ENCODE measurements at regions not wholly inside any gene's neighbourhood (a gene's known extent, or its start where the extent isn't known, plus 50 kb on each side); places are given as distances from the start of the nearest gene placed in this dataset.

DNA sequence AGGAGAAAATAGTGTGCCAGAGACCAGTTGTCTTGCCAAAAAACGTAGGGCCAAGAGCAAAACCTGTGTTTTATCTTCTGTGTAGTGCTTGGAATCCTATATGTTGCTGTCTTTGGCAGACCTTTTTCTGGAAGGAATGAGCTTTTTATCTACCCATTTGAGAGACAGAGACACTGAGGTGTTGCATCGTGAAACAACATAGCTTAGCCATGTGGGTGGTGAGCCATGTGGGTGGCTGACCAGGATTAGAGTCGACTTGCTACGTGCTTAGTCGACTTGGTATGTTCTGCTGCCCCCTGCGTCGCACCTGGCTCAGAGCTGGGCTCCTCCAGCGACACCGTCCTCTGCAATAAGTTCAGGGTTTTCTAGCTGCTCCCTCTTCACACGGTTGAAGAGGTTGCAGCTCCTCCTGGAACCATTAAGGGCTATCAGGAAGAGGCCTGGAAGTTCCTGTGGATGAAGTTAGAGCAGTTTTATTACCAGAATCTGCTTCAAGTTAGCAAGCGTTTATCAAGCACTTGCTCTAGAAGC, 175.8 kb downstream of the SH2D4B start (continued):
- TF ChIP-seq, protein P1, sequence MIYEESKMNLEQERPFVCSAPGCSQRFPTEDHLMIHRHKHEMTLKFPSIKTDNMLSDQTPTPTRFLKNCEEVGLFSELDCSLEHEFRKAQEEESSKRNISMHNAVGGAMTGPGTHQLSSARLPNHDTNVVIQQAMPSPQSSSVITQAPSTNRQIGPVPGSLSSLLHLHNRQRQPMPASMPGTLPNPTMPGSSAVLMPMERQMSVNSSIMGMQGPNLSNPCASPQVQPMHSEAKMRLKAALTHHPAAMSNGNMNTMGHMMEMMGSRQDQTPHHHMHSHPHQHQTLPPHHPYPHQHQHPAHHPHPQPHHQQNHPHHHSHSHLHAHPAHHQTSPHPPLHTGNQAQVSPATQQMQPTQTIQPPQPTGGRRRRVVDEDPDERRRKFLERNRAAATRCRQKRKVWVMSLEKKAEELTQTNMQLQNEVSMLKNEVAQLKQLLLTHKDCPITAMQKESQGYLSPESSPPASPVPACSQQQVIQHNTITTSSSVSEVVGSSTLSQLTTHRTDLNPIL (CRISPR knock-in tag; IDR thresholded peaks at IDR 0.05; ENCODE audit: low read depth), result no peak

DNA sequence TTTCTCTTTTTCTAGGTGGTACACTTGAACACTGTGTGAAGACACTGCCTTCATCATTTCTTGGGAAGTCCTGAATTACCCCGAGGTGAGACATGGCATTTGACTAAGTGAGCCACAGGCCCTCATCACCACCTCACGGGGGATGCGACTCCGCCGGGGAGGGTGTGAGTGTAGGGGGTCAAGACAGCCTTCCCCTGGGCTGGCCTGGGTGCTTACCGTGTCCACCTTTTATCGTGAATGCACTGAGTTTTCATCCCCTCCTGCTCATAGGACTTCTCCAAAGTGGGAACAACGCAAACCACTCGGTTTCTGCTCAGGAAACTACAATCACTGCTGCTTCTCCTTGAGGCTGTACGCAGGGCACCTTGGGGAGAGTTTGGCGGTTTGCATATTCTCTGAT, 176.9 kb downstream of the SH2D4B start:
- TF ChIP-seq GLIS3 (CRISPR knock-in tag; IDR thresholded peaks at IDR 0.05) (no peak), ESRRG (CRISPR knock-in tag; IDR thresholded peaks at IDR 0.05) (no peak), TCF4 (CRISPR knock-in tag; IDR thresholded peaks at IDR 0.05; ENCODE audit: borderline replicate concordance) (no peak), OSR1 (CRISPR knock-in tag; IDR thresholded peaks at IDR 0.05) (no peak), TOX (CRISPR knock-in tag; IDR thresholded peaks at IDR 0.05; ENCODE audit: borderline replicate concordance) (no peak), ZFP30 (CRISPR knock-in tag; IDR thresholded peaks at IDR 0.05) (no peak), BACH2 (CRISPR knock-in tag; IDR thresholded peaks at IDR 0.05; ENCODE audit: borderline replicate concordance) (no peak), ZC3H10 (CRISPR knock-in tag; IDR thresholded peaks at IDR 0.05) (no peak)
- TF ChIP-seq, protein P2, sequence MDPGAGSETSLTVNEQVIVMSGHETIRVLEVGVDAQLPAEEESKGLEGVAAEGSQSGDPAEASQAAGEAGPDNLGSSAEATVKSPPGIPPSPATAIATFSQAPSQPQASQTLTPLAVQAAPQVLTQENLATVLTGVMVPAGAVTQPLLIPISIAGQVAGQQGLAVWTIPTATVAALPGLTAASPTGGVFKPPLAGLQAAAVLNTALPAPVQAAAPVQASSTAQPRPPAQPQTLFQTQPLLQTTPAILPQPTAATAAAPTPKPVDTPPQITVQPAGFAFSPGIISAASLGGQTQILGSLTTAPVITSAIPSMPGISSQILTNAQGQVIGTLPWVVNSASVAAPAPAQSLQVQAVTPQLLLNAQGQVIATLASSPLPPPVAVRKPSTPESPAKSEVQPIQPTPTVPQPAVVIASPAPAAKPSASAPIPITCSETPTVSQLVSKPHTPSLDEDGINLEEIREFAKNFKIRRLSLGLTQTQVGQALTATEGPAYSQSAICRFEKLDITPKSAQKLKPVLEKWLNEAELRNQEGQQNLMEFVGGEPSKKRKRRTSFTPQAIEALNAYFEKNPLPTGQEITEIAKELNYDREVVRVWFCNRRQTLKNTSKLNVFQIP (CRISPR knock-in tag; IDR thresholded peaks at IDR 0.05; ENCODE audit: borderline replicate concordance, low read depth), result no peak
- TF ChIP-seq, protein P3, sequence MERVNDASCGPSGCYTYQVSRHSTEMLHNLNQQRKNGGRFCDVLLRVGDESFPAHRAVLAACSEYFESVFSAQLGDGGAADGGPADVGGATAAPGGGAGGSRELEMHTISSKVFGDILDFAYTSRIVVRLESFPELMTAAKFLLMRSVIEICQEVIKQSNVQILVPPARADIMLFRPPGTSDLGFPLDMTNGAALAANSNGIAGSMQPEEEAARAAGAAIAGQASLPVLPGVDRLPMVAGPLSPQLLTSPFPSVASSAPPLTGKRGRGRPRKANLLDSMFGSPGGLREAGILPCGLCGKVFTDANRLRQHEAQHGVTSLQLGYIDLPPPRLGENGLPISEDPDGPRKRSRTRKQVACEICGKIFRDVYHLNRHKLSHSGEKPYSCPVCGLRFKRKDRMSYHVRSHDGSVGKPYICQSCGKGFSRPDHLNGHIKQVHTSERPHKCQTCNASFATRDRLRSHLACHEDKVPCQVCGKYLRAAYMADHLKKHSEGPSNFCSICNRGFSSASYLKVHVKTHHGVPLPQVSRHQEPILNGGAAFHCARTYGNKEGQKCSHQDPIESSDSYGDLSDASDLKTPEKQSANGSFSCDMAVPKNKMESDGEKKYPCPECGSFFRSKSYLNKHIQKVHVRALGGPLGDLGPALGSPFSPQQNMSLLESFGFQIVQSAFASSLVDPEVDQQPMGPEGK (CRISPR knock-in tag; IDR thresholded peaks at IDR 0.05; ENCODE audit: borderline replicate concordance), result no peak
- TF ChIP-seq, protein P1 (CRISPR knock-in tag; IDR thresholded peaks at IDR 0.05; ENCODE audit: low read depth), result no peak
- ATAC-seq, result no peak

DNA sequence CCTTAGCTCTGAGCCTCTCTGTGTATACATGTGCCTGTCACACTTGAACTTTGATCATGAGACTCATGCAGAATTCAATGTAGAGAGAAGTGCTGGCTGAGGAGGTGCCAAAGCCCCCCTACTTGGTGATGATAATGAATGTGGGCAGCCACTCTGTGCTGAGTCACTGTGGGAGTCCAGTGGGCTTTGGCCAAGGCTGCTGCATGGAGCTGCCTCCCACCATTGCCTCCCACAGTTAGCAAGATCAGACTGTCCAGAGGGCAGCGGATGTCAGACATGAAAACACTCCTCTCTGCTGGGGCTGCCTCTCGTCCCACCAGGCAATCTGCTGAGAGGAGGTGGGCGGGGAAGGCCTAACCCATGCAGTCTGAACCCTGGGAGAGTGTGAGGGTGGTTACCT, 180.3 kb downstream of the SH2D4B start:
- TF ChIP-seq ZC3H10 (CRISPR knock-in tag; IDR thresholded peaks at IDR 0.05), result no peak
- TF ChIP-seq OSR1 (CRISPR knock-in tag; IDR thresholded peaks at IDR 0.05), result no peak
- no peak for TF ChIP-seq ESRRG (CRISPR knock-in tag; IDR thresholded peaks at IDR 0.05)
- TF ChIP-seq ZFP3 (CRISPR knock-in tag; IDR thresholded peaks at IDR 0.05), result no peak
- TF ChIP-seq PPARA (CRISPR knock-in tag; IDR thresholded peaks at IDR 0.05; ENCODE audit: borderline replicate concordance), result no peak
- TF ChIP-seq ZNF565 (CRISPR knock-in tag; conservative IDR thresholded peaks at IDR 0.05; ENCODE audit: low read depth), result no peak
- TF ChIP-seq, protein P1 (CRISPR knock-in tag; IDR thresholded peaks at IDR 0.05; ENCODE audit: low read depth), result no peak
- no peak for ATAC-seq

DNA sequence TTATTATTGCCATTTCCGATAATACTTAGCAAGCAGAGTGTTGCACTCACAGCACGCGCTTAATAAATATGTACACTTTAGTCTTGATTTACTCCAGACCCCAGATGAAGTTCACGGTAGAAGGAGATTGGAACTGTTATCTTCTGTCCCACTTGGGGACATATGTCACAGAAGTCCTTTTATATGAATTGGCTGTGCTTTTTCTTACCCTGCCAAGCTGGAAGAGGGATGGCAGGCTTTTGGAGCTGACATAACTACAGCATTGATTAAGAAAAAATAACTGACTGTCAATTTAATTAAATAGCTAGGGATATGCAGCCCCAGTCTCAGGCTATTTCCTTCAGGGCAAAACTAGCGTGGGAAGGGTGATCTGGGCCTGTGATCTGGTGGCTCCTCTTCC, 182.2 kb downstream of the SH2D4B start:
- ATAC-seq, result no peak
- TF ChIP-seq ZFP30 (CRISPR knock-in tag; IDR thresholded peaks at IDR 0.05), result no peak
- TF ChIP-seq, protein P4, sequence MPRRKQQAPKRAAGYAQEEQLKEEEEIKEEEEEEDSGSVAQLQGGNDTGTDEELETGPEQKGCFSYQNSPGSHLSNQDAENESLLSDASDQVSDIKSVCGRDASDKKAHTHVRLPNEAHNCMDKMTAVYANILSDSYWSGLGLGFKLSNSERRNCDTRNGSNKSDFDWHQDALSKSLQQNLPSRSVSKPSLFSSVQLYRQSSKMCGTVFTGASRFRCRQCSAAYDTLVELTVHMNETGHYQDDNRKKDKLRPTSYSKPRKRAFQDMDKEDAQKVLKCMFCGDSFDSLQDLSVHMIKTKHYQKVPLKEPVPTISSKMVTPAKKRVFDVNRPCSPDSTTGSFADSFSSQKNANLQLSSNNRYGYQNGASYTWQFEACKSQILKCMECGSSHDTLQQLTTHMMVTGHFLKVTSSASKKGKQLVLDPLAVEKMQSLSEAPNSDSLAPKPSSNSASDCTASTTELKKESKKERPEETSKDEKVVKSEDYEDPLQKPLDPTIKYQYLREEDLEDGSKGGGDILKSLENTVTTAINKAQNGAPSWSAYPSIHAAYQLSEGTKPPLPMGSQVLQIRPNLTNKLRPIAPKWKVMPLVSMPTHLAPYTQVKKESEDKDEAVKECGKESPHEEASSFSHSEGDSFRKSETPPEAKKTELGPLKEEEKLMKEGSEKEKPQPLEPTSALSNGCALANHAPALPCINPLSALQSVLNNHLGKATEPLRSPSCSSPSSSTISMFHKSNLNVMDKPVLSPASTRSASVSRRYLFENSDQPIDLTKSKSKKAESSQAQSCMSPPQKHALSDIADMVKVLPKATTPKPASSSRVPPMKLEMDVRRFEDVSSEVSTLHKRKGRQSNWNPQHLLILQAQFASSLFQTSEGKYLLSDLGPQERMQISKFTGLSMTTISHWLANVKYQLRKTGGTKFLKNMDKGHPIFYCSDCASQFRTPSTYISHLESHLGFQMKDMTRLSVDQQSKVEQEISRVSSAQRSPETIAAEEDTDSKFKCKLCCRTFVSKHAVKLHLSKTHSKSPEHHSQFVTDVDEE (CRISPR knock-in tag; IDR thresholded peaks at IDR 0.05), result no peak
- TF ChIP-seq, protein P1 (CRISPR knock-in tag; IDR thresholded peaks at IDR 0.05; ENCODE audit: low read depth), result no peak
- no peak for TF ChIP-seq ZNF70 (CRISPR knock-in tag; IDR thresholded peaks at IDR 0.05)
- TF ChIP-seq TCF4 (CRISPR knock-in tag; IDR thresholded peaks at IDR 0.05; ENCODE audit: borderline replicate concordance), result no peak
- no peak for TF ChIP-seq SNAI2 (CRISPR knock-in tag; IDR thresholded peaks at IDR 0.05)
- no peak for TF ChIP-seq ZNF565 (CRISPR knock-in tag; conservative IDR thresholded peaks at IDR 0.05; ENCODE audit: low read depth)
- TF ChIP-seq ISL1 (CRISPR knock-in tag; IDR thresholded peaks at IDR 0.05), result no peak
- TF ChIP-seq CSDC2 (CRISPR knock-in tag; IDR thresholded peaks at IDR 0.05), result no peak
- no peak for TF ChIP-seq BACH2 (CRISPR knock-in tag; IDR thresholded peaks at IDR 0.05; ENCODE audit: borderline replicate concordance)
- TF ChIP-seq, protein P5, sequence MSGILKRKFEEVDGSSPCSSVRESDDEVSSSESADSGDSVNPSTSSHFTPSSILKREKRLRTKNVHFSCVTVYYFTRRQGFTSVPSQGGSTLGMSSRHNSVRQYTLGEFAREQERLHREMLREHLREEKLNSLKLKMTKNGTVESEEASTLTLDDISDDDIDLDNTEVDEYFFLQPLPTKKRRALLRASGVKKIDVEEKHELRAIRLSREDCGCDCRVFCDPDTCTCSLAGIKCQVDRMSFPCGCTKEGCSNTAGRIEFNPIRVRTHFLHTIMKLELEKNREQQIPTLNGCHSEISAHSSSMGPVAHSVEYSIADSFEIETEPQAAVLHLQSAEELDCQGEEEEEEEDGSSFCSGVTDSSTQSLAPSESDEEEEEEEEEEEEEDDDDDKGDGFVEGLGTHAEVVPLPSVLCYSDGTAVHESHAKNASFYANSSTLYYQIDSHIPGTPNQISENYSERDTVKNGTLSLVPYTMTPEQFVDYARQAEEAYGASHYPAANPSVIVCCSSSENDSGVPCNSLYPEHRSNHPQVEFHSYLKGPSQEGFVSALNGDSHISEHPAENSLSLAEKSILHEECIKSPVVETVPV (CRISPR knock-in tag; IDR thresholded peaks at IDR 0.05), result no peak
- TF ChIP-seq ZC3H10 (CRISPR knock-in tag; IDR thresholded peaks at IDR 0.05), result no peak
